ENCODE measurements at regions not wholly inside any gene's neighbourhood (a gene's known extent, or its start where the extent isn't known, plus 50 kb on each side); places are given as distances from the start of the nearest gene placed in this dataset.

GRCh38 chr2:128901572-128902391 lies 583.1 kb upstream of the HS6ST1 start:
- TF ChIP-seq CTCF (IDR thresholded peaks at IDR 0.05) (no peak), POLR2A (IDR thresholded peaks at IDR 0.05) (no peak)
